ENCODE measurements at regions not wholly inside any gene's neighbourhood (a gene's known extent, or its start where the extent isn't known, plus 50 kb on each side); places are given as distances from the start of the nearest gene placed in this dataset.

DNA sequence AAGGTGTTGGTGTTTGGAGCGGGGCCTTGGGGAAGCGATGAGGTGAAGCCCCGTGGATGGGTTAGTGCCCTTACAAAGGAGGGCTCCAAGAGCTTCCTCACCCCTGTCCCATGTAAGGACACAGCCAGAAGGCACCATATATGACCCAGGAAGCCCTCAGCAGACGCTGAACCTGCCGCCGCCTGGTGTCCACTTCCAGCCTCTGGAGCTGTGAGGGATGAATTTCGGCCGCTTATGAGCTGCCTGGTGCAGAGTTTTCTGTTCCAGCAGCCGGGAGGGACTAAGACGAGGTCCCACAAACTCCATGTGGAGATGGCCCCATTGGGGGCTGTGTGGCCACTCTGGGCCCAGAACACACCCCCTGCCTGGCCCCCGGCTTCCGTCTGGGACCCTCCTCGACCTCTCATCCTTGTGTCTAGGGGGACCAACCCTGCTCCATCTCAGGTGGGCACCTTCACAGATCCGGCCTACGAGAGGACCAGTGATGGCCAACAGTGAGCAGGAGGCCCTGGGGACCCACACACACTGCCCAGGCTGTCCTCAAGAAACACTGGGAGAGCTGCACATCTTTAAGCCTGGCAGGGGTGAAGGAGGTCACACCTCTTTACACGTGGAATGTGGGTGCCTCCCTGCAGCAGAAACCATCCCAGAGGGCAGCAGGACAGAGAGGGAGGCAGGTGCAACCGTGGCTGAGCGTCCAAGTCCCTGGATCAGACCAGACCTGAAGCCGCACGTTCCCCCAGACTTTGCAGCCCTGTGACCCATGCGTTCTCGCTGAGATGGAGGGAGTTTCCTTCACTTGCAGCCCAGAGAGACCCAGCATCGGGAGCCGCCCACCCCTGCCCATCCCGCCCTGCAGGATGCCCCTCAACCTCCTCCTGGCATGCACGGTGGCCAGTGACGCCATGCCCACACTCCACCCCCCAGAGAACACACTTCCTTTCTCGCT, 96.1 kb downstream of the PDGFA start:
- DNase-seq (ENCODE audit: low read depth in 2 of 2), result no peak

GRCh38 chr7:424301-424935, 95.2 kb downstream of the PDGFA start:
- no peak for DNase-seq (ENCODE audit: low read depth in 2 of 2)

DNA sequence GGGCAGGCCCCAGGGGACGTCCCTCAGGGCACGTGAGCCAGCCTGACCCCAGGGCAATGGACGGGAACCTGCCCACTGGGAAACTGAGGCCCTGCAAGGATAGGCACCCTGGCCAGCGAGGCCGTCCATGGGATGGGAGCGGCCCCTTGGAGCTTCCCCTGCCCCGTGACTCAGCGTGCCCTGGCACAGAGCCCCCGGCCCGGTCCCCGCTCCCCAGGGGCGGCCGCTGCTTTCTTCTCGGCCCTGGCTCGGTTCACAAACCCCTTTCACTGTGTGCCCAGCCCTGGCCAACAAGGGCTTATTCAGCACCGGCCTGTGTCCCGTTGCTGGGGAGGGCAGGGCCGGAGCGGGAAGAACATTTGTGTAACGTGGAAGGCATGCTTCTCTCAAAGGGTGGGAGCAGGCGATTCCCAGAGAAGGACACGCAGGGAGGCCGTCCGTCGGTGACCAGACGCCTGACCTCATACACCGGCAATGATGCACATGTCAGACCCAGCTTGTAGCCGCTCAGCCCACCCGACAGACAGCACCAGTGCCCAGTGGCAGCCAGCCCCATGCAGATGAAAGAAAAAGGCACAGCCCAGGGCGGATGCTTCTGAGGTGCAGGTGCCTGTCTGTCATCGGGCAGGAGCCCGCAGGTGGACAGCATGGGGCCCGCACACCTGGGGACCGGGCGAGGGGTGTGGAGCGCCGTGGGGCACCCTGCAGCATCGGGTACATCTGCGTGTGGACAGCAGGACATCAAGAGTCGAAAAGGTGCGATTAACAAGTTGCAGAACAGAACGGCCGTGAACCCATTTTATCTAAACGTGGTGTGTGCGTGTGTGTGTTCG, 94.5 kb downstream of the PDGFA start:
- no peak for DNase-seq (ENCODE audit: low read depth in 2 of 2)

- DNase-seq (ENCODE audit: low read depth in 2 of 2), result no peak
Measured at GRCh38 chr7:425794-426188, 93.9 kb downstream of the PDGFA start.

GRCh38 chr7:426510-426909, 93.1 kb downstream of the PDGFA start:
- DNase-seq (ENCODE audit: low read depth in 2 of 2), result no peak

DNA sequence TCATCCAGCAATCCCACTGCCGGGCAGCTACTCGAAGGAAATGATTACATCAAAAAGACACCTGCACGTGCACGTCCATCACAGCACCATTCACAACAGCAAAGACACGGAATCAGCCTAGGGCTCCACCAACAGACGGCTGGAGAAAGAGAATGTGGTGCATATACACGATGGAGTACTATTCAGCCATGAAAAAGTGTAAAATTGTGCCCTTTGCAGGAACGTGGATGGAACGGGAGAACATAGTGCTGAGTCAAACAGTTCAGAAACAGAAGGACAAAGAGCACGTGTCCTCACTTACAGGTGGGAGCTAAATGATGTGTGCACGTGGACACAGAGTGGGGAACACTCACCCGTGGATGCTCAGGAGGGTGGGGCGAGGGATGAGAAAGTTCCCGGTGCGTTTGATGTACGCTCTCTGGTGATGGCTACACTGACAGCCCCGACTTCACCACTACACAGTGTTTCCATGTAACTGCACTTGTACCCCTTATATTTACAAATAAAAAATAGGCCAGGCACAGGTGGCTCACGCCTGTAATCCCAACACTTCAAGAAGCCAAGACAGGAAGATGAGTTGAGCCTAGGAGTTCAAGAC, 92.0 kb downstream of the PDGFA start:
- no peak for DNase-seq (ENCODE audit: low read depth in 2 of 2)

DNA sequence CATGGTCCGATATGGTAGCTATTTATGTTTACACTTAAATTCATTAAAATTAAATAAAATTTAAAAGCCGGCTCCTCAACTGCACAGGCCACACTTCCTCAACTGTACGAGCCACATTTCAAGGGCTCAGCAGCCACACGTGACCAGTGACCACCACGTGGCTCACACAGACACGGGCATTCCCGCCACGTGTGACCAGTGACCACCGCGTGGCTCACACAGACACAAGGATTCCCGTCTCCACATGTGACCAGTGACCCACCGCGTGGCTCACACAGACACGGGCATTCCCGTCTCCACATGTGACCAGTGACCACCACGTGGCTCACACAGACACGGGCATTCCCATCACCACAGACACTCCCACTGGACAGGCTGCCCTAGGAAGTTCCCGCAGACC, 91.3 kb downstream of the PDGFA start:
- no peak for DNase-seq (ENCODE audit: low read depth in 2 of 2)

- no peak for DNase-seq (ENCODE audit: low read depth in 2 of 2)
Measured at GRCh38 chr7:428927-429827, 90.5 kb downstream of the PDGFA start.

- DNase-seq (ENCODE audit: low read depth in 2 of 2), result no peak
Measured at GRCh38 chr7:429828-430180, 89.8 kb downstream of the PDGFA start.

DNA sequence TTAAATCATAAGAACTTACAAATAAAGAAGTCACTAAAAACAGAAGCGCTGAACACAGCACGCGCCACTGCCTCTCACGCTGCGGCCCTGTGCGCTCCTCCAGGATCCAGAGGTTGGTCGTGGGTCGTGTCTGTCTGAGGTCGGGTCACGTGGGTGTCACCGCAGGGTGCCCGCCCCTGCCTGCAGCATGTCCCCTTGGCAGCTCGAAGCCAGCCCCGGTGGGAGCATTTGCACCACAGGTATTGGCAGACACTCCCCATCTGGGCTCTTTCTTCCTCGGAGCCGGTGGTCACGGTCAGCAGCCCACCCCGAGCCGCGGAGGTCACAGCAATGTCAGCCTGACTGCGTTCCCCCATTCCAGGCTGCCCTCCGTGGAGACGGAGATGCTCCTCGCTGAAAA, 88.6 kb downstream of the PDGFA start:
- DNase-seq (ENCODE audit: low read depth in 2 of 2), result no peak

DNA sequence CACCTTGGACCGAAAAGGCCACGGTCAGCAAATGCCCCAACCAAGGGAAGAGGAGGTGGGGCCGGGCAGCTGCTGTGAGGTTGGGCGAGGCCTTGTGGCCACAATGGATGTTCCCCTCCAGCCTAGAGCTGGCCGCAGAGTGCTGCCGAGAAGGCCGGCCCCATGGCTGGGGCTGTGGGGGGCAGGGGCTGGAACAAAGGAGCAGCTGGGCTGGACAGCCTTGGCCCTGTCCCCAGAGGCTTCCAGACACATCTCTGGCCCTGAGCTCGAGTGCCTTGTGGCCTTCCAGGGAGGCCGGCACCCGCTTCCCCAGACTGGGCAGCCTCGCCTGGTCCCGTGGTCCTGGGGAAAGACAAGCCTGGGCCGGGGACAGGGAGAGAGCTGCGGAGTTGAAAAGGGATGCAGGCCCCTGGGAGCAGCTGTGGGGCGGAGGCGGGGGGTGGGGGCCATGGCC, 88.0 kb downstream of the PDGFA start:
- DNase-seq (ENCODE audit: low read depth in 2 of 2), result no peak

GRCh38 chr7:432256-432655, 87.4 kb downstream of the PDGFA start:
- no peak for DNase-seq (ENCODE audit: low read depth in 2 of 2)

DNA sequence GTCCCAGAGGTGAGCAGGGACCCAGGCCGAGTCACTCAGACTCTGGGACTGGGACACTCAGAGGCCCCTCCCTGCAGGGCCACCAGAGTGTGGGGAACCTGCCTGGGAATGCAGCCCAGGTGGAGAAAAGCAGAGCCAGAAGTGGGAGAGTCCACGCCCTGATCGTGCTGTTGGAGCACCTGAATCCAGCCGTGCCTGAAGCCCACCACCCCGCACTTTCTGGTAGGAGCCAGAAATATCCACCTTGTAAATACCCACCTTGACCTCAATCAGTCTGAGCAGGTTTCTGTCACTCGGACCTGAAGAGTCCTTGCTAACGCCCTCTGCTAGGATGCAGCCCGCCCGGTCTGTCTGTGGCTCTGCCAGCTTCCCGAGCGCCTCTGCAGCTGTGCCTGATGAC, 86.7 kb downstream of the PDGFA start:
- DNase-seq (ENCODE audit: low read depth in 2 of 2), result no peak

DNA sequence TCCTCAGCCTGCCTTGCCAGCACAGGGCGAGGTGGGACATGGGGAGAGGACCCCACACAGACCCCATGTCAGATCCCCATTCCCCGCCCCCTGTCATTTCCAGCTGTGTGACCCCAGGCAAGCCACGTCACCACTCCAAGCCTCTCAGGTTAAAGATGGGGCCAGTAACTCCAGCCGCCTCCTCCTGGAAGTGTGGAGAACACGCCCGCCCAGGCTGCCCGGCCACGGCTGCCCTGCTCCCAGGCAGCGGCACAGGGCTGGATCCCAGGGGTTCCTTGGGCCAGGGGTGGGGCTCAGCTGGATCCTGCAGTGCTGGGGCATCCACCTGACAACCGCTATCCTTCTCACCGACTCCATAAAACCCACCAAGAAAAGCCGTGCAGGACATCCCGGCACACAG, 86.1 kb downstream of the PDGFA start:
- no peak for DNase-seq (ENCODE audit: low read depth in 2 of 2)

DNA sequence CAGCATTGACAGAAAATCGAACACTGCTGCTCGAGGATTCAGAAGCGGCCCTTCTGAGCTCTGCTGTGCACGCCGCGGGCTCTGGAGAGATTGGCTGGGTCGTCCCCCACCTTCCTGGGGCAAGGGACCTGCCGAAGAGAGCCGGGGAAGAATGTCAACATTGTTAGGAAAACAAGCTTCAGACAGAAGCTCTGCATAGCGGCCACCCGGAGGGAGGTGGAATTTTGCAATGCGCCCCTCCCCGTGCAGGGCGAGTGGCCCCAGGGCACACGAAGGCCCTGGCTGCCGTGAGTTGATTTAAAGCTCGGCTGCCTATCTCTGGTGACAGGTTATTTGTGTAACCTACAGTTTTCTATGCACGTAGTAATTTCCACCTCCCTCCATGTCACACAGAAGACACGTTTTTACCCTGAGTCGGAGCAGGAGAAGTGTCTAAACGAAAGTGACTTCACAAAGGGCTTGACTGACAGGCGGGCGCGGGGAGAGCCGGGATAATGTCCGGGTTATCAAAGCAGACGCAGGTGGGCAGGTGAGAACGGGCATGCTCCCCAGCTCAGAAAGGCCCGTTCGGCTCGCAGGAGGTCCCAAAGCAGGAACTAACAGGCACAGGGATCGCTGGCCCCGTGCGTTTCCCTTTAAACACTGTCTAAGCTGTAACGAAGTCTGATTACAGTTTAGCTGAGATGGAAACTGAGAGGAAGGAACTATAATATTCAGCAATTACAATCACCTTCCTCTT, 84.6 kb downstream of the PDGFA start:
- DNase-seq (ENCODE audit: low read depth in 2 of 2), result no peak

DNA sequence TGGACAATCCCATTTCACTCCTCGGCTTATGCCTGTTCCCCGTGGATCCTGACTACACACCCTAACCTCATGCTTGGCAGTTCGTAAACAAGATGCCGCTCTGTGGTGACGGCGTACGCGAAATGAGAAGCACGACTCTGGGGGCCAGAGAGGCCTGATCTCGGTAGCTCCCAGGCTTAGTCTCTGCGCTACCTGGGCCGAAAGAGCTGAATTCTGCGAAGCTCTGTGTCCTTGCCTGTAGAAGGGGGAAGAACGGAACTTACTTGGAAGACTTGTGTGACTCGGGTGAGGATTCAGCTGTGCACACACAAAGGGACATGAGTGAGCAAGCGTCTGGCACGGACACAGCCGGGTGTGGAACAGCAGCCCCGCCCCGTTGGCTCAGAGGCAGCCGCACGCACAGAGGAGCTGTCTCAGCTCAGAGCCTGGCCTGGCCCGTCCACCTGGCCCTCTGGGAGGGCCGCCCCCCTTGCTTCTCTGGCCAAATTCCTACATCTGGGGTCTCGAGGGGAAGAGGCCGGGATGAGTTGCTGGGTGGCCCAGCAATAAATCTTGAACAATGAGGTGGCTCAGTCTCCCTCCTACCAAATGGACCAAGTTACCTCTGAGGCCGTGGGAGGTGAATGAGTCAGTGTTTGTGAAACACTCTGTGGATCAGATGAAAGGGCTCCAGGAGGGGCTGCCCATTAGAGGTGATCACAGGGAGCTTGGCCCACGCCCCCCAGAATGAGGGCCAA, 83.8 kb downstream of the PDGFA start:
- no peak for DNase-seq (ENCODE audit: low read depth in 2 of 2)

- DNase-seq (ENCODE audit: low read depth in 2 of 2), result no peak
Measured at GRCh38 chr7:436367-437128, 83.1 kb downstream of the PDGFA start.

GRCh38 chr7:437329-438251, 82.1 kb downstream of the PDGFA start:
- no peak for DNase-seq (ENCODE audit: low read depth in 2 of 2)

Data from stimulated activated CD4-positive, alpha-beta T cell treated with anti-CD3 and anti-CD28 coated beads, Interleukin-1b, Interleukin-23, amount 100 ng/mL, for 4 hours (primary cell).